Ecto neural progenitor cell (in vitro differentiated cells): ENCODE measurements at regions not wholly inside any gene's neighbourhood (a gene's known extent, or its start where the extent isn't known, plus 50 kb on each side); places are given as distances from the start of the nearest gene placed in this dataset.
"Not testable (repeated sequence)": the region's sequence is repeated elsewhere in the genome, so short reads cannot be mapped to it uniquely, and the experiment has no call there.

ENCODE experiments used
- DNase-seq: peaks from one replicate; pipeline ENCODE4 v3.0.0-alpha.2; 2018; ENCODE audit warnings: low spot score

DNA sequence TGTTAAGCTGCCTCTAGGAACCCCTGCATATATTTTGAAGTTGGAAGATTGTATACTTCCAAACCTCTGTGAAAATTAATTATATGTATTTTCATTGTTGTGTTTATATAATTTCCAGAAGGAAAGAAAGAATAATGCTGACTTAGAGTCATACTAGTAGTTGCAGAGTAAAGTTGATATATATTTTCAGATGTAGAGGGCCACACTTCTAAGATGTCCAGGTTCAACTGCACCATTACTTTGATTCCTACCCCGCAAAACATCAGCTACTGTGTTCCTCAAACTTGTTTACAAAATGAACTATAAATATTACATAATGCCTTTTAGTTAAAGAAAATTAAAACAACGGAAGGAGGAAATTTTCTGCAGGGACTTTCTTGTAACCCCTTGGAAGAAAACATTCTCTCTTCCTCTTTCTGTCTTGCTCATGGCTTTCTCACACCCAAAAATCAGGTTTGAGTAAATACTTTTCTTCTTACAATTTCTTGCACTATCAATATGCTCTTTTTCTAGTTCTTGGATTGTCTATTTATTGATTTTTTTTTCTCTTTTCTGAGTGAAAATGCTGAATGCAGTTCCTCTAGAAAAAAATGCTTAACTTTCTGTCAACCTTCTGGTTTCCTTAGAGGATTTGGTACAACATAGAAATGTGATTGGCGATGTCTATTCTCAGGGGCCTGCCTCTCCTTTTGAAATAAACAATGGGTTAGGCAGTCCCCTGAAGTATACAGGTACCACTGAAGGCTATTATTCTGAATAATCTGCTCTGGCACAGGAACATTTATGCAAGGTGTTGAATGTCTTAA lies 867.8 kb downstream of the TTLL7 start:
- DNase-seq: no peak

DNA sequence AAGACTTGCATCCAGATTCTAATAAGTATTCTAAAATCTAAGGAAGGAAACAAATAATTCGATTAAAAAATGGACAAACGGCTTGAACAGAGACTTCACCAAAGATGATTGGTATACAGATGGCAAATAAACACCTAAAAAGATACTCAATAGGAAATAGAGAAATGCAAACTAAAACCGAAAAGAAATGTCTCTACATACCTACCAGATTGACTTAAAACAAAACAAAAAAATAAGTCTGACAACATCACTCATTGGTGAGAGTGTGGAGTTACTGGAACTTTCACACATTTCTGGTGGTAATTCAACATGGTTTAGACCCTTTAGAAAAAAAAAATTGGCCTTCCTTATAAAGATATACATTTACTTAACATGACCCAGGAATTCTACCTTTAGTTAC lies 869.8 kb downstream of the TTLL7 start:
- DNase-seq: no peak

DNA sequence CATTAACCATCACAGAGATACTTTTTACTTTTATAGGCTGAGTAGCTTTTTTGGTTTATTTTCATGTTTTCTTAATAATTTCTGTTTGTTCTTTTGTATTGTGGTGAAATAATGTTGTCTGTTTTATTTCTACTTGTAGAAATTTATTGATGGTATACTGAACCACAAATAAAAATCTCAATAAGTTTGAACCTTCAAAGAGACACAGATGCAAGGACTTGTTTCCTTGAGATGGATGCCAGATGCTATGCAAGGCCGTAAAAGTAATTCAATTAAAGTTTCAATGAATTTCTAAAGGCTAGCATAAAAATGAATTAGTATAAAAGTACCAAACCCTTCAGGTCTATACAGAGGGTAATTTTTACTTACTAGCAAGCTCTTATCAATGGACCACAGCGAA lies 873.5 kb downstream of the TTLL7 start:
- no peak for DNase-seq

GRCh38 chr1:83123019-83123418 lies 875.9 kb downstream of the TTLL7 start:
- no peak for DNase-seq

- DNase-seq: no peak
Observed at GRCh38 chr1:83118472-83118871, 880.5 kb downstream of the TTLL7 start.

- not testable (repeated sequence) for DNase-seq
Observed at GRCh38 chr1:83117030-83117429, 881.9 kb downstream of the TTLL7 start.

DNA sequence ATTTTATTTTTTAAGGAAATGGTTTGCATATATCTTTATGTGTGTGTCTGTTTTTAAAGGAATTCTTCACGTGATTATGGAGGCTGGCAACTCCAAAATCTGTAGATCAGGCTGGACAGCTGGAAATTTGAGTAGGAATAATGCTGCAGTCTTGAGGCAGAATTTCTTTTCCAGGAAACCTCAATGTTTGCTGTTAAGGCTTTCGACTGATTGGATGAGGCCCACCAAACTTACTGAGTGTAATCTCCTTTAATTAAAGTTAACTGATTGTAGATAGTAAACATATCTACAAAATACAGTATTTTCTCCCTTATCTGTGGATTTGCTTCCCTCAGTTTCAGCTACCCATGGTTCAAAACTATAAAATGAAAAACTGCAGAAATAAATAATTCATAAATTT lies 883.1 kb downstream of the TTLL7 start:
- no peak for DNase-seq

DNA sequence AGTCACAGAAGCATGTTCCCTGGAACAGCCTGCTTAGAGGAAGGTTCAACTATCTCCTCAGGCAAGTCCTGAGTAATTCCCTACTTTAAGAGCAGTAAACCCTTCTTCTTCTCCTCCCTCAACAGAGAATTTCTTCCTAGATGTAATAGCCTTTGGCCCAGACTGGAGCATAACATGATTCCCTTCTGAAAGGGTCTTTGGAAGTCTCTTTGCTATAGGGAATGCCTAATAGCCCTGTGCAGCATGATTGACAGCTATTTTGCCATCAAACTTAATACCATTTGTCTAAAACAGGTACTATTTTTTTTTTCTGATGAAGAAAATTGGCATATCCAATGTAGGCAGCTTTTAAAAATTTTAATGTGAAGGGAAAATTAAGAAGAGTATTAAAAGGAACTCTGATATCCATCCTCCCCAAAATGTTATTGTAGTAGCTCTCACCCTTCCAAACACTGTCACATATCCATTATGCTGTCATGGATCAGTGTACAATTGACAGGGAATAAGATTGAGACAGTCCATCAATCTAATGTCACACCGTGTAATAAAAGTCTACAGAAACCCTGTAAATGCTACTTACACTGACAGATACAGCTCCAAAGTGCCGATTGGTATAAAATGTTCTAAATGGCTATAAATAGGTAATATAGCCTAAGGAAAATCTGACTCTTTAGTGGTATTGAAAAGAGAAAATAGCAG lies 884.6 kb downstream of the TTLL7 start:
- DNase-seq: no peak

DNA sequence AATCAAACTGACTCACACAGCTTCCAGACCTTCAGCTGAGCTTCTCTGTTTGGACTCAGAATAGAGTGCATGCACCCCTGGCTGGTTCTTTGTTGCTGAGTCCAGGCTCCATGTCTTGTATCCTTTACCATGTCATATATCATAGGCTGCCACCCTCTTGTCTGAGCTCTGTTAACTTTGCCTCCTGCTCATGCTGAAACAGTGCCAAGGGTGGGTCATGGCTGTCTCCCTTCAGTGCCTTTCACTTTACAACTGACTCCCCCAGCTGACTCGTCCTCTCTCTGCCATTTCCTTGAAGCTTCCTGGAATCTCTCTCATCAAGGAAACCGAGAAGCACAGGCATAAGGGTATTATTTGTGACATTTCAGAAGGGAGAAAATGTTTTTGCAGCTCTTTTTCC lies 885.3 kb downstream of the TTLL7 start:
- DNase-seq: no peak

DNA sequence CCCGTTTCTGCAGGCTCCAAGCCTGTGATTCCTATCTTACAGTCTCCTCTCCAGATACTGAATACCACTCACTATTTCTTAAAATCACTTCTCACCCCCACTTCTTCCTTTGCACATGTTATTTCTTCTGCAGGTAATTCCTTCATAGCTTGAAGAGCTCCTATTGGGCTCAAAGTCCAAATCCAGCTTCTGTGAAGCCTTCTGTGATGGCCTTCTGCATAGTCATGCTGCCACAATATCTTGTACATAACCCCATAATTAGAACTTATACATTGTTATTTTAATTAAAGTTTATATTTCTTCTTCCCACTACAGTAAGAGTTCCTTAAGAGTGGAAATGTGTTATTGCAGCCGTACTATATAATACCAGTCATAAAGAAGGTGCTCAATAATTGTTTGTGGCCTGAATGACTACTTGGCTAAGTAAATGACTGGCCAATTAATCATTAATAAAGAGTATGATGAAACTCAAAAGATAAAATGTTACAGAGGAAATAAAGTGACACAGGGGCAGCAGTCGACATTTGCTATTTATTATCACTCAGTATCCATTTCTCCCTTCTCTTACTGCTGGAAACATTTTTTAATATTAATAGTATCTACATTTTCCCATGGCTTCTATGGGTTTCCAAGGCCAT lies 886.6 kb downstream of the TTLL7 start:
- DNase-seq: no peak

- no peak for DNase-seq
Observed at GRCh38 chr1:83110156-83110555, 888.8 kb downstream of the TTLL7 start.

DNA sequence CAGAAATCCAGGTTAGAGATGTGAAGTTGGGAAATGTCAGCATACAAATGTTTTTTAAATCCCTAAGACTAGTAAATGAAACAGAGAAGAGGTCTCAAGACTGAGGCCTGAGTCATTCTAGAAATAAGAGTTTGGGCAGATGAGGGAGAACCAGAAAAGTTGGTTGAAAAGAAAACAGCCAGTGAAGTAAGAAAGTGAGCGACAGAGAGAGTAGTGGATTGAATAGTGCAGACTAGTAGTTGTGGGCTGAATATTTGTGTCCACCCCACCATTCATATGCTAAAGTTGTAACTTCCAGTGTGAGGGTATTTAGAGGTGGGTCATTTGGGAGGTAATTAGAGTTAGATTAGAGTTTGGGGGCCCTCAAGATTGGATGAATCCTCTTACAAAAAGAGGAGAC lies 889.2 kb downstream of the TTLL7 start:
- no peak for DNase-seq

GRCh38 chr1:83104558-83104957 lies 894.4 kb downstream of the TTLL7 start:
- no peak for DNase-seq

DNA sequence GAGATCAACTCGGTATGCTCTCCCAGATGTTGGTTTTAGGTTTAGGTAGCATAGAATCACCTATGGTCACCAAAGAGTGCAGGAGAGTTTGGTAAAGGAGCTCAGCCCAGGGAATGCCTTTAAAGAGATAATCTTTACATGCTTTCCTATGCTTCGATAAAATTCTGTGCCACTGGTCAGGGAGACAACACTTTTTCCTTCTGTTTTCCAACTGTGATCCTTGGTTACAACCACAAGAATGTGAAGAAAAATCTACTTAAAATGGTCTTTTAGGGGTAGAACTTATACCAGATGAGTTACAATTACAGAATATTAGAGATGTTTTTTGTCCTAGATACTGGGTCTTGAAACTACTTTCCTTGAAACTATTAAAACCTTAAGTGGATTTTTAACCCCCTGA lies 895.6 kb downstream of the TTLL7 start:
- no peak for DNase-seq

DNA sequence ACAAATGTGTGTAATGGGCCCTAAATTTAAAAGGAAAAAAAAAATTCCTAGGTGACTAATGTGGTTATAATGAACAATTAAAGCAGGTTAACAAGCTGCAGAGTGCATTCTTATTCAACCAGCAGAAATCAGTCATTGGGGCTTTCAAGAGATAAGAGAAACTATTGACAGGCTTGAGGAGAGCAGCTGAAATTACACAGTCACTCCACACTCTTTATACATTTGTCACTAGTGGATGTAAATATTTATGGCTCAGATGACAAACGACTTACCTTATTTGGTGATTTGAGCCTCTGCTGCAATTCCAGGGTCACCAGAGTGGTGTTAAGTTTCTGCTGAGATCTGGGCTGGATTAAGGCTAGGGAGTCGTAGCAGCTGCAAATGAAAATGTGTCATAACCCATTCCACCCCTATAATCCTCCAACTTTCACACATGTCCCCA lies 896.3 kb downstream of the TTLL7 start:
- DNase-seq: no peak

DNA sequence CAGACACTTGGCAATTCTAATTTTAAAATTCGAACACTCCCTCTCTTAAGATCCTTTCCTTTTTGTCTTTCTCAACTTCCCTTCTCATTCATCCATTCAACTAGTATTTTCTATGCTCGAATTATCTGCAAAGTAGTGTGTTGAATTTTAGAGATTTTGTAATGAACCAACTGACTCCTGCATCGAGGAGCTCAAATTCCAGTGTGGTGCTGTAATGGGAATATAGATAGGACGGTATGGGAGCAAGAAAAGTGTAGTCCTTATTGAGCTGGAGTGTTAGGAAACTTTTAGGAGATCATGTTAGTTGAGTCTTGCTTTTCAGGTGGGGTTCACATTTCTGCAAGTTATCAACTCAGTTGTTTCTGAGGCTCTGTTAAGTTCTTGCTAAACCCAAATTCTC lies 897.5 kb downstream of the TTLL7 start:
- DNase-seq: no peak

DNA sequence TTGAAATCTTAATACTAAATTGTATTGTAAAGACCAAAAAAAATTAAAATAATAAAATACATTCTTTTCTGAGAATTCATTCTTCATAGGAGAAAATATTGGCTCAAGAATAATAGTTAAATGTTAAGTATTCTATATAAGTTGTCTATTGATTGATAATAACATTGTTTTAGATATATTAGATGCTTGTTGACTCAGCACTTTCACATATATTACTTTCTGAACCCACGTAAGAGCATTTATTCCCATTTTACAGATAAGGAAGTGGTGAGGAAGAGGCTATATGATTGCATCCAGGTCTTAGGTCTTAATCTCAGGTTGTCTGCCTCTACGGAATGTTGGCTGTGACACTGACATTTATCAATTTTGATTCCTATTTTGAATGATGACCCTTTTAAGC lies 898.8 kb downstream of the TTLL7 start:
- no peak for DNase-seq

GRCh38 chr1:83098791-83099190 lies 900.1 kb downstream of the TTLL7 start:
- no peak for DNase-seq

GRCh38 chr1:83098131-83098530 lies 900.8 kb downstream of the TTLL7 start:
- DNase-seq: no peak

- DNase-seq: no peak
Observed at GRCh38 chr1:83097715-83098114, 901.2 kb downstream of the TTLL7 start.

DNA sequence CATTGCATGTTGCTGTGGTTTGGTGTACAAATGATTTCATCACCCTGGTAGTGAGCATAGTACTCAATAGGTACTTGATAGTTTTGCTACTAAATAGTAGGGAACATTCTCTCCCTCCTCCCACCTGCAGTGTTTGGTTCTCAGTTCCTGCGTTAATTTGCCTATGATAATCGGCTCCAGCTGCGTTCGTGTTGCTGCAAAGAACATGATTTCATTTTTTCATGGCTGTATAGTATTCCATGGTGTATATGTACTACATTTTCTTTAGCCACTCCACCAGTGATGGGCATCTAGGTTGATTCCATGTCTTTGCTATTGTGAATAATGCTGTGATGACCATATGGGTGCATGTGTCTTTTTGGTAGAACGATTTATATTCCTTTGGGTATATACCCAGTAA lies 903.4 kb downstream of the TTLL7 start:
- DNase-seq: no peak

DNA sequence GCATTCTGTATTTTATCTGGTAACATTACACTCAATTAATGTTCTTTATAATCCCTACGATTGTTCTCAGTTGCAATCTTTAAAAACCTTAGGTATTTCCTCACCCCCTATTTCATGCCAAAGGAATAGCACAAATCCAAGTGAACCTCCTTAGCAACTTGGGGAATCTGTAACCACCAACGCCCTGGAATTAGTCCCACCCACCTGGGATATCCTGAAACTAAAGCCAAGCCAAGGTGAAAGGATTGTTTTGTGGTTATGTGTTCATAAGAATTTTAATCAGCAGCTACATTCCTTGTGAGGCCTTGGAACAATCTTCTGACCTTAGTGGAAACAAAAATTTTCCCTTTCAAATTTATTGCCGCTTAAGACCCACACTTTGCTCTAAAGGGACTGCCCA lies 908.7 kb downstream of the TTLL7 start:
- no peak for DNase-seq

GRCh38 chr1:83087851-83088250 lies 911.1 kb downstream of the TTLL7 start:
- DNase-seq: no peak
